OCI-LY7 (cell line): ENCODE measurements at regions not wholly inside any gene's neighbourhood (a gene's known extent, or its start where the extent isn't known, plus 50 kb on each side); places are given as distances from the start of the nearest gene placed in this dataset.

Source experiments
- CTCF ChIP-seq: fragments of 200-600 bp; sonication (generic); conservative IDR thresholded peaks from 2 replicates; pipeline ENCODE4 v1.5.1; 2014; ENCODE audit warnings: mild to moderate bottlenecking, antibody characterized with exemption, low read length, moderate library complexity, mixed read lengths
- EZH2phosphoT487 ChIP-seq: fragments of 200-600 bp; sonication (generic); IDR thresholded peaks from 2 replicates; pipeline ENCODE4 v1.6.1; 2018; ENCODE audit warnings: low read depth, borderline replicate concordance, mild to moderate bottlenecking, mixed run types, antibody characterized with exemption, low read length, moderate library complexity, mixed read lengths

- TF ChIP-seq CTCF, result no peak
- no peak for TF ChIP-seq EZH2phosphoT487
Observed at GRCh38 chr9:80020056-80020455, 448.3 kb downstream of the TLE4 start.
